ENCODE measurements at regions not wholly inside any gene's neighbourhood (a gene's known extent, or its start where the extent isn't known, plus 50 kb on each side); places are given as distances from the start of the nearest gene placed in this dataset.
"Not testable (repeated sequence)": the region's sequence is repeated elsewhere in the genome, so short reads cannot be mapped to it uniquely, and the experiment has no call there.

DNA sequence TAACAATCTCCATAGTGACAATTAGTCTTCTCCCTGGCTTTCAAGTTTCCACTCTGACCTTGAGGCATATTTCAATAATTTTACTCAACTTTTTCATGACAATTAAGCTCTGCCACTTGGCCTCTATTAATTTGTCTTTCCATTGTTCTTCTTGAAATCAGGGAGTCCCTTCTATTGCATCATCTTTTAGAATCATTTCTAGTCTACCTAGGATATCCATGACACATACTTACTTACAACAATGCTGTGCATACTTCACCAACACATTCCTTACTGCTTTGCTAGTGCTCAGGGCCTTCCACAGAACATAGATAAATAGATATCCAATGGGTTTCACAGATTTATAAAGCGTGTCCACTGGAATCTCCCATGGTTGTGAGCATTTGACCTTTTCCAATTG is 331.5 kb upstream of the LRP1B start:
- ATAC-seq, result no peak

DNA sequence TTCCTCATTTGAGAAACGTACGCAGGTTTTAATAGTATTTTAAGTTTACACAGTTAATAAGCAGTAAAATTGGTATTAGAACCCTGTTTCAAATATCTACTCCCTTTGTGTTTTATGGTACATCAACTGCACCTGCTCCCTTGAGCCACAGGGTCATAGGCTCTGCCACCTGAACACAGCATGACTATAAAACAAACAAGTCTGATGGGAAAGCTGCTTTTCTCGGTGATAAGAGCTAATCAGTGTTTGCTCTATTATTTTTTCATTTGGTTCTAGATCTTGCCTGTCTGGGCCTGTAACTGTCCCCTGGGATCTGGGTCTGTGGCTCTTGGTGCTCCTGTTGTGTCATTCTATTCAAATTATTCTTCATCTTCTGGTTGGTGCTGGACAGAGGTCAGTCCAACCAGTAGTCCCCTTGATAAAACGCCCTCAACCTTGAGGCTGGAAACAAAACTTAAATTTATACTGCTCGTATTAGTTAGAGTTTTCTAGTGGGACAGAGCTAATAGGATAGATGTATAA is 314.8 kb upstream of the LRP1B start:
- ATAC-seq, result no peak

DNA sequence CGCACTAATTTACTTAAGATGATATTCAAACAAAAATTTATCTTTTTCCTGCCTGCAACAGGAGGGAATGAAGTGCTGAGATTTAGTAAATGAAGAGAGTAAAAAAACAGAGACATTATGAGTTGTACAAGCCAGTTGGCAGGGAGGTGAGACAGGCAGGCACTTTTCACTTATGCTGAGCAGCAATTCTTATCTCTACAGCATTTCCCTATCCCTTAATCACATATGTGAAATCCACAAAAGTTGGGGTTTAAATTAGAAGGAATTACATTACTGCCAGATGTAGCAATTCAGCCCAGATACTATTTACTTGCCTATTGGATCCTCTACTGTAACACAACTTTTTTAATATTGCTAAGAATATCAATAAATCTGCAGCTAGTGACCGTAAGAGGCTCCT is 314.2 kb upstream of the LRP1B start:
- ATAC-seq, result no peak

DNA sequence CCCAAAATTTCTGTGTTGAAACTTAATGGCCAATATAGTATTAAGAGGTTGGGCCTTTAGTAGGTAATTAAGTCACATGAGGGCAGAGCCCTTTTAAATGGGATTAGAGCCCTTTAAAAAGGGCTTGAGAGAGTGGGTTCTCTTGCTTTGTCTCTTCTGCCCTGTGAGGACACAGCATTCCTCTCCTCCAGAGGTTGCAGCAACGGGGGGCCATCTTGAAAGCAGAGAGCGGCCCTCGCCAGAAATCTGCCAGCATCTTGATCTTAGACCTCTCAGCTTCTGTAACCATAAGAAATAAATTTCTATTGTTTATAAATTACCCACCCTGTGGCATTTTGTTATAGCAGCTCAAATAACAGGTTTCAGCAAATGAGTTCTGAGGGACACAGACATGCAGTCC is 305.0 kb upstream of the LRP1B start:
- no peak for ATAC-seq

DNA sequence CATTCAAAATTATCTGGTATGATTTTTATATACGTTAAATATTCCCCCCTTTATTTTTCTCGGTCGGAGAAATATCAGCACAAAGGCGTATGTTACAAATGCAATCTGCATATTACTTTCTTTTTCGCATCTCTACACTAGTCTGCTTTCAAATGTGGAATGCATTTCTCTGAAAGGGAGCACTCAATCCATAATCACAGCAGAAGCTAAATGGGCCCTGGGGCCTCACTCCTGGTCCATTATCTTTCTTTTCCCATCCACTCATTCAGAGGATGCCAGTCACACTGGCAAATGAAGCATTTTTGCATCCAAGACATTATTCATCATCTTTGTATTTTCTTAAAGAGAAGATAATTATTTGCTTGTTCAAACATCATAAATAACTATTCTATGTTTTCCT is 295.2 kb upstream of the LRP1B start:
- no peak for ATAC-seq

DNA sequence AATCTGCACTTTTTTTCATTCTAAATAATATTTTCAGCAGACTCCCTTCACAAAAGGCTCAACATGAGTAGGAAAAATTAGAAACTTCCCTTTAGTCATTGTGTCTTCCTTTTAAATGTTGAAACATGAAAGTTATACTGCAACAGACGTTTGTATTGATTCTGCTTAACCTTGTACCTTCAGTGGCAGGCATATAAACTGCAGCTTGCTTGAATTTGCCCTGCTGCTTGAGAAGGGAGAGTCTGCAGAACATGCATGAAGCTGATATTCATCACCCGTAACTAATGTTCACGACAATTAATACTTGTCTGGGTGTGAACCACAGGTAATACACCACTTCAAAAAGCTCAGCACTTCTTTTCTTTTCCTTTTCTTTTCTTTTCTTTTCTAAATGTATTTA is 294.7 kb upstream of the LRP1B start:
- no peak for ATAC-seq

DNA sequence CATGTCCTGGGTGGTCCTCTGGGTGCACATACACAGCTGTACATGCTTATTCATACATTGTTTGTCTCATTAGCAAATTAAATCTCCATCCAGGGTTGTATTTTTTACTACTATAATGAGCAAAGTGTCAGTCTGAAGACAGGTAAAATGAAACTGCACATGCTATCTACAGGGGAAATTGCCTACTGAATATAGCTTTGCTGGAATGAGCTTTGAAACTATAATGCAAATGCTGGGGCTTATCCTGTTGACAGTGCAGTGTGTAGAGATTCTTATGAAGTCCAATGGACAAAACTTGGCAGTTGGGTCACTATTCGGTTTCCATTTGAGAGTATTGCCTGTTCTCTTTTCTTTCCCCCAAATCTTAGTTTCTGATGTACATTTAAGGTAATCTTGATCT is 292.8 kb upstream of the LRP1B start:
- ATAC-seq, result no peak

DNA sequence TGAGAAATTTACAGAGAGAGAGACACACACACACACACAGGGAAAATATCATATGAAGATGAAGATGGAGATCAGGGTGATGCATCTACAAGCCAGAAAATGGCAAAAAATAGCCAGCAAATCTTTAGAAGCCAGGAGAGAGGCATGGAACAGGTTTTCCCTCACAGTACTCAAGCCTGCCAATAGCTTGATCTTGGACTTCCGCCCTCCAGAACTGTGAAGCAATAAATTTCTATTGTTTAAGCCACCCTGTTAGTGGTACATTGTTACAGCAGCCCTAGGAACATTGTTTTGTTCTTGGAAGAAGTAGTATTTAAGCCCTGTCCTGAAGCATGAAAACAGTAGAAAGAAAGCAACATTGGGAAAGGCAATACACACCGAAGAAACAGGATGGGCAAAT is 292.0 kb upstream of the LRP1B start:
- no peak for ATAC-seq

DNA sequence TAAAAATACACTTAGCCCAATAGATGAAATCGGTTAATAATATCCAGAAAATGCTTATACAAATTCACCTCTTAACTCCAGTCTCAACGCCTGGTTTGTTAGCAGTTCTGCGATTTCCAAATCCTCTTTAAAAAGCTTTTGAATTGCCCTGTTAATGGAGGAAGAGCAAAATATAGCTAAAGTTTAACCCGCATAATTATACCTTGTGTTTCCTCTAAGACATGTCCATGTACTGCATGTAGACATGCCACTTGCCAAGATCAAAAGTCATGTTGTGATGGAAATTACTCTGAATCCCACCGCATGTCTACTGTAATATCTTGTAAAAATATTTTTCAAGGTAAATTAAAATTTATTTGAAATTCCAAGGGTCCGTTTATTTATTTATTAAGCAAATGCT is 291.2 kb upstream of the LRP1B start:
- ATAC-seq, result no peak

DNA sequence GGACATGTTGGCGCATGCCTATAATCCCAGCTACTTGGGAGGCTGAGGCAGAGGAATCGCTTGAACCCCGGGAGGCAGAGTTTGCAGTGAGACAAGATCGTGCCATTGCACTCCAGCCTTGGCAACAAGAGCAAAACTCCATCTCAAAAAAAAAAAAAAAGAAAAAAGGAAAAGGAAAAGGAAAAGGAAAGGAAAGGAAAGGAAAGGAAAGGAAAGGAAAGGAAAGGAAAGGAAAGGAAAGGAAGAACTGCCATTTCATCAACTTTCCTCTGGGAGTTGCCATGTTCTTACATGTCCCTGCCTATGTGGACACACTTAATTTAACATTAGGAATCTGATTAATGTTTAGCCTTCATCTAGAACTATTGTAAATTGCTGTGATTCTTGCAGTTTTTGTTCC is 287.9 kb upstream of the LRP1B start:
- not testable (repeated sequence) for ATAC-seq

DNA sequence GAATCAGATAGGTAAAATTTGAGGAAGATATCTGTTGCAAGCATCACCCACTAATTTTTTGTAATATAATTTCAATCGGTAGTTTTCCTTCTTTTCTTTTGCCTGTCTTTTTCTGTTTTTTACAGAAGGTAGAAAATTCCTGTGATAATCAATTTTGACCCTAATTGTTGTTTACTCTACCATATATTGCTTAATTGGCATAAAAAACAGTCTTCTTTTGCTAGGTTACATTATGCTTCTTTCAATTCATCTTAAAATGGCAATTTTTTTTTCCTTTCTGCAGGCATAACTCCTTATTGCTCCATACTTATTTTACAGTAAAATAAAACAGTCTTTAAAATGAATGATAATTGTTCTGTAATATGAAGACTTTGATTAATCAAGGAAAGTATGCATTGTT is 286.2 kb upstream of the LRP1B start:
- ATAC-seq, result no peak

DNA sequence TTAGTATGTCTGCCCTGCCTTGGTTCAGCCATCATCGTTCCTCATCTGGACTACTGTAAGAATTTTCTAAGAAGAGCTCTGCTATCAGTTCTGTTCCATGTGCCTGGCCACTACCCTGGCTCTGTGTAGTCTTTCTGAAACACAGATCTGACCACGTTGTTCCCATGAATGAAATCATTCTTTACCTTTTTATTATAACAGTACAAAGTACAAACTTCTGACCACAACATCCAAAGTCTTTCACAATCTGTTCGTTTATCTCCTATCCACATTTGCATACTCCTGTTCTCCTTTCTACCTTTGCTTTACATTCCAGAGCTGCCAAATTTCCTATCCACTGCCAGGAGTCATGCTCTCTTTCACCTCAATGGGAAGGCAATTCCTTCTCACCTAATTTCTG is 284.6 kb upstream of the LRP1B start:
- ATAC-seq, result no peak

DNA sequence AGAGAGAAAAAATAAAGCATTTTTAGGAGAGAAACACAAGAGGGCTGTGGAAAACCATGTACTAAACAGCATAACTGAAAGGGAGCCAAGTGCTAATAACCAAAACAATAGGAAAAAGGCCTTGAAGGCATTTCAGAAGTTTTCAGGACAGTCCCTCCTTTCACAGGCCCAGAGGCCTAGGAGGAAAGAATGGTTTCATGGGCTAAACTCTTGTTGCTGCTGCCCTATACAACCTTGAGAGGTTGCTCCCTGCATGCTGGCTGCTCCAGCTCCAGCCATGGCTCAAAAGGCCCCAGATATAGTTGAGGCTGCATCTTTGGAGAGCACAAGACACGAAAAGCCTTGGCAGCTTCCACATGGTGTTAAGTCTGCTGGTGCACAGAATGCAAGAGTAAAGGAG is 267.4 kb upstream of the LRP1B start:
- ATAC-seq, result no peak

DNA sequence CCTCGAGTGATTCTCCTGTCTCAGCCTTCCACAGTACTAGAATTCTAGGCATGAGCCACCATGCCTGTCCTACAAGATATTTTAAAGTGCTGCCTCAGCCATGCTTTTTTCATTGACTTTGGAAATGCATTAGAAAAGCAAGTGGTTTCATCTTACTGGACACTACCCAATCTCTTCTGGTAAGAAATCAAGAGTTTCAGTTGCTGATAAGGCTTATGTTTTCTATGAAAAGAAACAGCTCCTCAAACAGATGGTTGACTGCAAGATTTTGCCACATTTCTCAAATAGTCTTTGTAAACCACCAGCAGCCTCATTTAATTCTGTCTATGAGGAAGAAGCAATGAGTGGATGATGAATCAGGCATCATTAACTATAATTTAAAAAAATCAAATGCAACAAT is 264.5 kb upstream of the LRP1B start:
- no peak for ATAC-seq

DNA sequence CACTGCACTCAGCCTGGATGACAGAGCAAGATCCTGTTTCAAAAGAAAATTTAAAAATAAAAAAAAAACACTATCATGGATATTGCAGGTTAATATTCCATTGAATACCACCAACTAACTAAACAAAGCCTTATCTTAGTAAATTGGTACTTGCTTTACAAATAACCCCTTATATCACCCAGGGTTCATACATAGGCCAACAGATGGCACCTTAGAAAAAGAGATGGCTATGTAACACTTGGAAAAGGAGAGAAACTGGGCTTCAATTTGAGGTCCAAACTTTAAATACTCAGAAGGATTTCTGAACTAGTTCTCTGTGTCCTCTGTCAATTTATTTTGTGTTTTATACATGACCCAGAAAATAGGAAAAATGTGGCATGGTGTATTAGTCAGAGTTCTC is 249.6 kb upstream of the LRP1B start:
- no peak for ATAC-seq

DNA sequence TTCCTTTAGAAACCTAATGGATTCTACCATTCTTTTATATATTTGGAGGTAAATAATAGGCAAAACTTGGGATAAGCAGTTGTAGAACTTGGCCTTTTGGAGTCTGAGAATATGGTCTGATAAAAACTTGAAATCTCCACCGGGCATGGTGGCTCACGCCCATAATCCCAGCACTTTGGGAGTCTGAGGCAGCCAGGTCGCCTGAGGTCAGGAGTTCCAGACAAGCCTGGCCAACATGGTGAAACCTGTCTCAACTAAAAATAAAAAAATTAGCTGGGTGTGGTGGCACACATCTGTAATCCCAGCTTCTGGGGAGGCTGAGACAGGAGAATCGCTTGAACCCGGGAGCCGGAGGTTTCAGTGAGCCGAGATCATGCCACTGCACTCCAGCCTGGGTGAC is 231.3 kb upstream of the LRP1B start:
- not testable (repeated sequence) for ATAC-seq

DNA sequence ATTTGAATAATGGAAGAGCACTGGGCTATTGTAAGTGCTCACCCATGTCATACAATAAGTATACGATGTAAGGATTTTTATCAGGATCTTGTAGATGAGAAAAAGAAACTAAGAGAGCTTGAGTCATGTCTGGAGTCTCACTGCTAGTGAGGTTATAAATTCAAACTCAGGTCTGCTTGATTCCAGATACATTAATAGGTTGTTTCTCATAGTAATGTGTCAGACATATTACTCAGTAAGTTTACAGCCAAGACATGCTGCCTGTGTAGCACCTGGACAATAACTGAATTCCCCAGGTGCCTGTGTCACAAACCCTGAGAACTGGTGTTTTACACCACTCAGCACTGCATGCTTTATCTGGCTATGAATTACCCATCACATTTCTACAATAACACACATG is 216.9 kb upstream of the LRP1B start:
- no peak for ATAC-seq

DNA sequence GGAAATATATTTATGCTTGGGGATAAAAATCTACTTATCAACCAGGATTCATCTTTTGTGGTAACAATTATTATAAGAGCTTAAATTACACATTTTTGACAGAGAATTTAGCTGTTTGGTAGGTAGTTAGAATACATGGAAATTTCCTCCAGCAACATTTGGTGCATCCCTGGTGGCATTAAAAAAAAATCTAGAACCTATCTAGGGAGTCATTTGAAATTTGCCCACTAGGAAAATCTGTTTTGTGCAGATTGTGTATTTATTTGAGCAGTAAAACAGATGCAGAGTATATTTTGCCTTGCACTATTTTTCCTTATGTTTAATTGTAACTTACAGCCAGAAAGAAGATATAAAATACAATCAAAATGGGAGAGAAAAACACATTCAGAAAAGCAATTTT is 208.4 kb upstream of the LRP1B start:
- no peak for ATAC-seq

DNA sequence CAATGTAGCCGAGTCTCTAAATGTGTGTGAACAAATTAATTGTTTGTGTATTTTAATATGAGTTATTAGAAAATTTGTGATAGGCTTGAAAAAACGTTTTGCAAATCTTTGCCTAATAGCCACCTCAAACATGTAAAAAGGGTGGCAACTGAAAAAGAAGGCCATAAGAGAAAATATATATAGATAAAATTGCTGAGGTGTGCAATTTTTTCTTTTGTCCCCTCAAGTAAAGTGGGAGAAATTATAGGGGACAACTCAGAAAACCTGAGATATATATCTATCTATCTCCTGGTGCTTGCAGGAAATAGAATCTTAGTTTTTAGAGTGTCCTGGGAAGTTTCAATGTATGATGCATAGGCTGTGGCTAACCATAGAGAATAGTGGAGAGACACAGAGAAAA is 201.4 kb upstream of the LRP1B start:
- ATAC-seq, result no peak

DNA sequence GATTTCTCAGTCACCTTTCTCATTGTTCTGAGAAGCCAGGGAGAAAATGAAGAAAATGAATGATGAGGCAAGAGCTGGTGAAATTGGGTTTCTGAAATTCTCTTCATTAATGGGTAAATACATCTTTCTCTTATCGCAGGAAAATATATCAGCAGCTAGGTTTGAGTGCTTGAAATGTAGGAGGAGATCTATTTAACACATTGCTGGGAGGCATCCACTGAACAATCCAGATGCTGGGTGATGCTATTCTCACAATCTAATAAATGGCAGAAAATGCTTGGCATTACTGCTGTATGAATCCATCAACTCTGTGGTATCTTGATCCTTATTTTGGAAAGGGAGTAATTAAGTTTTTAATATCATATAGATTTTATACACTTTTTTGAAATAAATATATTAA is 199.6 kb upstream of the LRP1B start:
- ATAC-seq, result no peak

DNA sequence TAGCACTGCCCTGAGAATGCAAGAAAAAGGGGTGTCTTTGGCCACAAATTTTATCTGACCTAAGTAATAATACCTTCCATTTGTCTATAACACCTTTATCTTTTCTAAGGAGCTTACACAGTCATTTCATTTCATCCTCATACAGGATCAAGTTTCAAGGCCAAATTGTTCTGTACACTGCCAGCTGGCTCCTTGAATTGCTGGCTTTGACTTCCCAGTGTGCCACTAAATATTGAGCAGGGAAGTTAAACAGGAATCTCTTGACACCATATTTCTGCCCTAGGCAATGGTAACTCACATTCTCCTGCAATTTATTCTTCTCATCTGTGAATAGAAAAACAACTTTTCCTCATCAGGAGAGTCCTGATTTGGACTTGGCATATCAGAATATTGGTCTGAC is 195.1 kb upstream of the LRP1B start:
- ATAC-seq, result no peak

DNA sequence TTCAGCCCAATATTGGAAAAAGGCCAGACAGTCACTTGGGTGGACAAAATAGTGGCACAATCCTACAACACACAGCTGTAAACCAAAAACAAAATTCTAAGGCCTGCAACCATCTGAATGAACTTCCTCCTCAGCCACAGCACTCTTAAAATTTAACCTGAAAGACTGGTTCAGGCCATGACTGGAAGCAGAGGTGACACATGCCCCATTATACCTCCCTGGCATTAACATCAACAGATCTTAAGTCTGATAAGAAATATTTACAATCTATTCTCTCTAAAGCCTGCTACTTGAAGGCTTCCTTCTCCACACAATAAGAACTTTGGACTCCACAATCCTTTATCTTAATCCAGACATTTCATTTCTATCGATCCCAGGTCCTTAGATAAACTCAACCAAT is 192.4 kb upstream of the LRP1B start:
- no peak for ATAC-seq

DNA sequence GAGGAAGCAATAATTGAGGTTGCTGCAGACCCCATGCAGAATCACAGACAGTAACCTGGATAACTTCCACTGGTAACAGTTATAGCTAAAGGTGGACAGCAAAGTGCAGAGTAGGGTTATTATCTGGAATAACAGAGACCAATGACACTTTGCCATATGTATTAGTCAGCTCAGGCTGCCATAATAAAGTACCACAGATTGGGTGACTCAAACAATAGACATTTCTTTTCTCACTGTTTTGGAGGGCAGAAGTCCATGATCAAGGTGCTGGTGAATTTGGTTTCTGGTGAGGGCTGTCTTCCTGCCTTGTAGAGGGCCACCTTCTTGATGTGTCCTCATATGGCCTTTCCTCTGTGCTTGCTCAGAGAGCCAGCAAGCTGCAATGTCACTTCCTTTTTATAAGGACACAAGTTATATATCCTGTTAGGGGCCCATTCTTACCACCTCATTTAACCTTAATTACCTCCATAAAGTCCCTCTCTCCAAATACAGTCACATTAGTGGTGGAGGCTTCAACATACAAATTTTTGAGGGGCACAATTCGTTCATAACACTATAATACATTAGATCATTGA is 191.0 kb upstream of the LRP1B start:
- no peak for ATAC-seq

DNA sequence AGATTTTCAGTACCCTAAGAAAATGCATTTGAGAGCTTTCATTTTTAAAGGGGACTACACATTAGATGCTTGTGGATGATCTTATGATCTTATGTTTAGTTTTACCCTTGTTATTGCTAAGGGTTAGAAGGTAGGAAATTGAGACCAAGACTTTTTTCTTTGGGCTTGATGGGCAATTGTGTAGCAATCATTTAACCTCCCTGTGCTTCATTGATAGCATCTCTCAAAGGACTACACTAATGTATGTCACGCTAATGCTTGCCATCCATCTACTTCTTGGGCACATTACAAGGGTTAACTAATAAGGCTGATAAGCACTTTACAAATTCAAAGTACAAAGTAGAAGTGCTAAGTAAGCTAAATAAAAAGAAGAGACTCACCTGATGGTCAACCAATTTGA is 189.3 kb upstream of the LRP1B start:
- no peak for ATAC-seq

DNA sequence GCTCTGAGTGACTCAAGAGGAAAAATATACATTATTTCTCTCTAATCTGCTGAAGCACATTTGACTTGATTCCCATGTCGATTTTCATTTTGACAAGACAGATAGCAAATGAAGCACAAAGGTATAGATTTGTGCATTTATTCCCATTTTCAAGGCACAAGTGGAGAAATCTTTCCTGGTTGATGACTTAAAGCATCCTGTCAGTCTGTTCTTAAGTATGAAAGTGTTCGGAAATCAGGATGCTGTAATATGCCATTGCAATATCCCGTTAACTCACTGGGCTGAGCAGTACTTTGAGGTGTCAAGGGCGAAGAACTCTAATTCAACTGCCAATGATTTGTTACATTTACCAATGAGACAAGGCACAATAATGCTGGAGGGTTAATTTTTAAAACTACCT is 185.2 kb upstream of the LRP1B start:
- no peak for ATAC-seq

DNA sequence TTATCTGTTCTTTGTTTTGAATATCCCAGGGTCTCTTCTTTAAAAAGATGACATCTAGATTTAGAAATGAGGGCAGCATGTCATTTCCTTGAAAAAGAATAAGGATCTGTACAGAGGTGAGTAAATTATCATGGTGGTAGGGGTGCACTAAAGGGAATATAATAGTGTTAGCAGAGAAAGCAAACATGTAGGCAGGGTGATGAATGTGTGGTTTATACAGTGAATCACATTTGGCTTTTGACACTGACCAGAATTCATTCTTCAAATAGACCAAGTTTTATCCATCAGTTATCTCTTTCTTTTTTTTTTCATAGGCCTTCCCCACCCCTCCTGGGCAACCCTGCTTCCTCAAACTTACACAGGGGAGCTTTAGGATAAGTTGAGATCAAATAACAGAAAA is 184.5 kb upstream of the LRP1B start:
- ATAC-seq, result no peak
